Inflammatory macrophage (primary cell): ENCODE measurements at regions not wholly inside any gene's neighbourhood (a gene's known extent, or its start where the extent isn't known, plus 50 kb on each side); places are given as distances from the start of the nearest gene placed in this dataset.

Source experiments
- DNase-seq, 2 donors: peaks; one replicate each; pipeline ENCODE4 v3.0.0-alpha.2; 2020 to 2022

GRCh38 chr2:199627417-199627816 lies 169.7 kb upstream of the SATB2 start:
- DNase-seq = no peak

- no peak for DNase-seq
These were observed 167.2 kb upstream of the SATB2 start for GRCh38 chr2:199624958-199625357.

GRCh38 chr2:199612509-199613130 lies 154.9 kb upstream of the SATB2 start:
- no peak for DNase-seq

GRCh38 chr2:199607914-199608313 lies 150.2 kb upstream of the SATB2 start:
- no peak for DNase-seq

GRCh38 chr2:199606193-199606780 lies 148.5 kb upstream of the SATB2 start:
- DNase-seq = no peak

- DNase-seq = no peak
These were observed 146.1 kb upstream of the SATB2 start for GRCh38 chr2:199603721-199604291.

- no peak for DNase-seq
These were observed 145.4 kb upstream of the SATB2 start for GRCh38 chr2:199602896-199603717.

GRCh38 chr2:199602271-199602895 lies 144.6 kb upstream of the SATB2 start:
- no peak for DNase-seq

GRCh38 chr2:199596549-199596948 lies 138.8 kb upstream of the SATB2 start:
- peak in 1 of 2 donors; percentile 22 for DNase-seq

GRCh38 chr2:199594443-199594842 lies 136.7 kb upstream of the SATB2 start:
- DNase-seq = no peak

GRCh38 chr2:199591826-199592225 lies 134.1 kb upstream of the SATB2 start:
- no peak for DNase-seq

GRCh38 chr2:199590321-199591203 lies 132.8 kb upstream of the SATB2 start:
- DNase-seq = no peak

- no peak for DNase-seq
These were observed 131.6 kb upstream of the SATB2 start for GRCh38 chr2:199589306-199589705.

- DNase-seq = no peak
These were observed 130.3 kb upstream of the SATB2 start for GRCh38 chr2:199588054-199588453.

GRCh38 chr2:199586646-199587045 lies 128.9 kb upstream of the SATB2 start:
- DNase-seq = no peak

- no peak for DNase-seq
These were observed 125.9 kb upstream of the SATB2 start for GRCh38 chr2:199583676-199584075.

- no peak for DNase-seq
These were observed 124.2 kb upstream of the SATB2 start for GRCh38 chr2:199581935-199582360.

- DNase-seq = no peak
These were observed 123.7 kb upstream of the SATB2 start for GRCh38 chr2:199581408-199581807.

- DNase-seq = no peak
These were observed 117.7 kb upstream of the SATB2 start for GRCh38 chr2:199575416-199575815.

- DNase-seq = no peak
These were observed 114.8 kb upstream of the SATB2 start for GRCh38 chr2:199572571-199572970.

GRCh38 chr2:199570934-199571333 lies 113.2 kb upstream of the SATB2 start:
- no peak for DNase-seq

- no peak for DNase-seq
These were observed 111.6 kb upstream of the SATB2 start for GRCh38 chr2:199569336-199569735.
